HG03439 (cell line): ENCODE measurements at regions not wholly inside any gene's neighbourhood (a gene's known extent, or its start where the extent isn't known, plus 50 kb on each side); places are given as distances from the start of the nearest gene placed in this dataset.
"Not testable (repeated sequence)": the region's sequence is repeated elsewhere in the genome, so short reads cannot be mapped to it uniquely, and the experiment has no call there.

ENCODE experiments used
- ATAC-seq: cut with Tn5 transposase; IDR thresholded peaks from one replicate; pipeline ENCODE4 v1.9.1; 2021; ENCODE audit warnings: mild to moderate bottlenecking, moderate library complexity; ENCODE audit not compliant: unreplicated experiment

DNA sequence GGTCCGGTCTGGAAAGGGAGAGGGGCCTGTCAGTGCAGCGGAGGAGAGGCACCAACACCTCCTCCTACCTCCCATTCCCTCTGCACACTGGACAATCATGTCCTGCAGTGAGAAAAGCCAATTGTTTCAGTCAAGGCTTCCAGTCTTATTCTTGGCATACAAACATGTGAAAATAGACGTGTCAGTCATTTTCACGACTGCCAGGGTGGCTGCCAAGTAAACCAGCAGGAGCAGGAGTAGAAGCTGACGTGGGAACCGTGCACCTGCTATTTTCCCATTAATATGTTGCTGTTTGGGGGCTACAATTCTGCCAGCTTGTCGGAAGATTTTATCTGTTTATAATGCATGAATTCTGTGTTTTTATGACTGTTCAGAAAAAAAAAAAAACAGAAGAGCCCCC is 202.3 kb downstream of the SPP2 start:
- ATAC-seq: no peak

DNA sequence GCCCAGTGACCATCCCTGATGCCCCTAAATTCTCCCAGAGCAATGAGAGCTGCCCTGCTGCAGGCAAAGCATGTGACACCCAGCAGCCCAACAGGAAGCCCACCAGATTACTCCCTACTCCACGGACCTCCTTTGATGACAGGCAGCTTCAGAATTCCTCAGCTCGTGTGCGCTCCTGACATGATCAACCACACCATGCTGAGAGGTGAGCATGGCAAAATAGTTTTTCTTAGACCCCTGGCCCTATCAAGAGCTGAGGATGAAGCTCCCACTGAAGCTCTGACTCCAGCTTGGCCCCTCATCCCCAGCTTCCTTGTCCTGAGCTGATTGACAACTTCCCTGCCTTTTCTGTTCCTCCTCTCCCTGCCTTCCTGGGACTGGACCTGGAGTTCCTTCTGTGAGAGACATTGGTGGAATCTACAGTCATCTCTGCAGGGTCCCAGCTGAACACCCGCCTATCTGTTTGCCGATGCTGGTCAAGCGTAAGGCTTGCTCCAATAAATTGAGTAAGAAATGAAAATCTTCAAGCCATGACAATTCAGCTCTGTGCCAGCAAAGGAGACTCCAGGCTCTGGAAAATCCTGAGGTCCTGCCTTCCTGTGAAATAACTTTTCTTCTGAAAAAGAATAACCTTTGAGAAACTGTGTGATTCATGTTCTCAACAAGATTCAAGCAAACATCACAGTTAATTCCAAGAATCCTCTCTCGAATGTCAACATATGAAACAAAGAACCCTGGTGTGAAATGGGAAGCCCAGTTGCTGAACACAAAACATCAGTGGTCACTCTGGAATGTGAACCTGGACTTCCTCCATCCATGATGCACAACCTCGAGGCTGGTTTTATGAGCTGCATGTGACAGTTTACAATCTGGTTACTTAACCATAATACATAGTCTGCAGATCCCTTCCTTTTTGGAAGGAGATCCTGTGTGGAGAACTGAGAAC is 201.1 kb downstream of the SPP2 start:
- no peak for ATAC-seq

DNA sequence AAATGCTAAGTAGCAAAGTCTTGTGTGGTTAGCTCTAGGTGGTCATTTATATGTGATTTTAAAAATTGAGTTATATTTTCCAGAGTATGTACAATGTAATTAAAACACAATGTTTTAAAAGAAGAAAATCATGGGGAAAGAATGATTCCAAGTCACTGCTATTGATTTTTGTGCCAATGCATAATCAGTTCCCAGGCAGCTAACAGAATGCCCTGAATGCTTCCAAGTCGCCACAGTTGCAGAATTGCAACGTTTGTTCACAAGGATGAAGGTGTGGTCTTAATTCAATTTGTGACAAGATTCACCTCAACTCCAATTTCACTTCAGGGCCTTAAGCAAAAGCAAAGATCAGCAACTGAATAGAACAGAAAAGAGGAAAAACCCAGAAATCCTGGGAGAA is 200.4 kb downstream of the SPP2 start:
- no peak for ATAC-seq

DNA sequence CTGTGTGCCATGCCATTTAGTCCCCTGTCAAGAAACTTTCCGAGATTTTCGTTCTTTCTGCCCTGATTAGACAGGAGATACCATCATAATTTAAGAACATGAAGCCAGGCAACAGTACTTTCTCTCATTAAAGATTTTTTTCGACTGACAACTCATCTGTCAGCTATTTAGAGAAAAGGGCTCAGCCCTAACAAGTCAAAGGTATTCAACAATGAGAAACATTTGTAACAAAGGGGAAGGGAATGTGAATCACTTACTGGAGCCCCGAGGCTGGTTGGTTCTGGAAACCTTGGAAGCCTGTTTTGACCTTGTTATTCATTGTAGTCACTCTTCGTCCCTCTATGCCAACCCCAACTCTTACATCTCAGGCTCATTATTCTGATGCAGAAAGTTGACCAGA is 199.4 kb downstream of the SPP2 start:
- no peak for ATAC-seq

DNA sequence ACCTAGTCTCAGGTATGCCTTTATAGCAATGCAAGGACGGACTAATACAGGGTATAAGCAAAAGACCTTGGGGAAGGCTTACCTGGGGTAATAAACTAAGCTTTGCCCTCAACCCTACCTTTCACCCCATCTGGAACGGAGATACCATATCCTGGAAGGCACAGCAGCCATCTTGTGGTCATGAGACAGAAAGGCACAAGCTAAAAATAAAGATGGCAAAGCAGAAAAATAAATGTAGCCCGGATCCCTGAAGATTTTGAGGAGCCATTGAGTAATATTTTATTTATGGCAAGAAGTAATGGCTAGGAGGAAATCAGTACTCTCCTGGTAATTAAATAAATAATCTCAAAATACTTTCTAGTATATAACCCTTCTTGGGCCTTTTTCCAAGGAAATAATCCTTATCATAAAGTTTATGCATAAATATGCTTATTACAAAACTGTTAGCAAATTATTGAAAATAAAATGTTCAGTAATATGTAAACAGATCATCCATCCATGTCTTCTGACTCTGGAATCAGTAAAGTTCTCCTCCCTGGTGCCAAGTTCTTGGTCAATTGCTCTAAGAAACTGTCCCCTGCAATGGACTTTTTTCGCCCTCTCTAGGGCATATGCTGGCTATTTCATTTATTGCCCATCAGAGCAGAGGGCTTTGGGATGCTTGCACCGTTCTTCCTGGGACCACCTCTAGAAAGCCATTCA is 198.7 kb downstream of the SPP2 start:
- no peak for ATAC-seq

DNA sequence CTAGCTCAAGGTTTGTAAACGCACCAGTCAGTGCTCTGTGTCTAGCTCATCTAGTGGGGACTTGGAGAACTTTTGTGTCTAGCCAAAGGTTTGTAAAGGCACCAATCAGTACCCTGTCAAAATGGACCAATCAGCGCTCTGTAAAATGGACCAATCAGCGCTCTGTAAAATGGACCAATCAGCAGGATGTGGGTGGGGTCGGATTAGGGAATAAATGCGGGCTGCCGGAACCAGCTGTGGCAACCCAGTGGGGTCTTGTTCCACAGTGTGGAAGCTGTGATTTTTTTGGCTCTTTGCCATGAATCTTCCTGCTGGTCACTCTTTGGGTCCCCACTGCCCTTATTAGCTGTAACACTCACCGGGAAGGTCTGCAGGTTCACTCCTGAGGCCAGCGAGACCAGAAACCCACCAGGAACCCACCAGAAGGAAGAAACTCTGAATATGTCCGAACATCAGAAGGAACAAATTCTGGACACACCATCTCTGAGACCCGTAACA is 197.8 kb downstream of the SPP2 start:
- not testable (repeated sequence) for ATAC-seq

DNA sequence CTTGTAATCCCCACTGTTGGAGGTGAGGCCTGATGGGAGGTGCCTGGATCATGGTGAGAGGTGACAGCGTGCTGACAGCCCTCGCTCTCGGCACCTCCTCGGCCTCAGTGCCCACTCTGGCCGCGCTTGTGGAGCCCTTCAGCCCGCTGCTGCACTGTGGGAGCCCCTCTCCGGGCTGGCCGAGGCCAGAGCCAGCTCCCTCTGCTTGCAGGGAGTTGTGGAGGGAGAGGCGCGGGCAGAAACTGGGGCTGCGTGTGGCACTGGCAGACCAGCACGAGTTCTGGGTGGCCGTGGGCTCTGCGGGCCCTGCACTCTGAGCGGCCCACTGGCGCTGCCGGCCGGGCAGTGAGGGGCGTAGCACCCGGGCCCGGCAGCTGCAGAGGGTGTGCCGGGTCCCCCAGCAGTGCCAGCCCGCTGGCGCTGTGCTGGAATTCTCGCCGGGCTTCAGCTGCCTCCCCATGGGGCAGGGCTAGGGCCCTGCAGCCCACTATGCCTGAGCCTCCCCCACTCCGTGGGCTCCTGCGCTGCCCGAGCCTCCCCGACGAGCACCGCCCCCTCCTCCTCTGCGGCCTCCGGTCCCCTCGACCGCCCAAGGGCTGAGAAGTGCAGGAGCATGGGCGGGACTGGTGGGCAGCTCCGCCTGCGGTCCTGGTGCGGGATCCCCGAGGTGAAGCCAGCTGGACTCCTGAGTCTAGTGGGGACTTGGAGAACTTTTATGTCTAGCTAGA is 197.1 kb downstream of the SPP2 start:
- no peak for ATAC-seq

DNA sequence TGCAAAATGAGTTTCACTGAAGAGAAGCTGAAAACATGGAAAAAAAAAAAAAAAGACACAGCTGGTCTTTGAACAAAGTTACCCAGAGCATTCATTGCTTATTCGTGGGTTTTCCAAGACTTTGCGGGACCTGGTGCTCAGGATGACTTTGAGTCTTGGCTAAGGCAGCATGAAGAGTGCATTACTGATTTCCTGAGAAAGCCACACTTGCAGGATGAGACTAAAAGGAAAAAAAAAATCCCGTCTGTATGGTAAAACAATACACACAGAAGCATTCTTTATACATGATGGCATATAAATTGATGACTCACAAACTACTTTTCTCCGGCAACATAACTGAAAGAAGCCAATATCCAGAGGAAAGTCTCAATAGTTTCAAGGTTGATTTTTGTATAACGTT is 195.4 kb downstream of the SPP2 start:
- ATAC-seq: no peak

DNA sequence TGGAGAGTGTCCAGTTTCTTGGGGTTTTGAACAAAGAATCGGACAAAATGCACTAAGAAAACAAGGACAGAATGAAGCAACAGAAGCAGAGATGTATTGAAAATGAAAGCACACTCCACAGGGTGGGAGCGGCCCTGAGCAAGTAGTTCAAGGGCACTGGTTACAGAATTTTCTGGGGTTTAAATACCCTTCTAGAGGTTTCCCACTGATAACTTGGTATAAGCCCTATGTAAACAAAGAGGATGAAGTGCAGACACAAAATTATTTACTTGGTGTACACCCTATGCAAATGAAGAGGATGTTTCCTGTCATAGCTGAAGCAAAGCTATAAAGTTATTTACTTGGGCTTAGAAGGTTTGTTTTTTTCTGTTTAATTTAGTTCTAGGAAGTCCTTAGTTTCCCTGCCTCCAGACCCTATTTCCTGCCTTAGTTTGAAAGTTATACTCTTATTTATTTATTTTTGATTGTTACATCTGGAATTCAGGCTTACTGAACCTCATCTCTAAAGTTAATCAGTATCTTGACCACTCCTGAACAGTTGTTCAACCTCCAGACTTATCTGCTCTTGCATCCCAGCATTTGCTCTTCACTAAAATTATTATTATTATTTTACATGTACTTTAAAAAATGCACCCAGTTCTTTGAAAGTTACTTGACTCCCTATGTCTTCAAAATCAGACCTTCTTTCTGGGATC is 193.5 kb downstream of the SPP2 start:
- ATAC-seq: no peak

DNA sequence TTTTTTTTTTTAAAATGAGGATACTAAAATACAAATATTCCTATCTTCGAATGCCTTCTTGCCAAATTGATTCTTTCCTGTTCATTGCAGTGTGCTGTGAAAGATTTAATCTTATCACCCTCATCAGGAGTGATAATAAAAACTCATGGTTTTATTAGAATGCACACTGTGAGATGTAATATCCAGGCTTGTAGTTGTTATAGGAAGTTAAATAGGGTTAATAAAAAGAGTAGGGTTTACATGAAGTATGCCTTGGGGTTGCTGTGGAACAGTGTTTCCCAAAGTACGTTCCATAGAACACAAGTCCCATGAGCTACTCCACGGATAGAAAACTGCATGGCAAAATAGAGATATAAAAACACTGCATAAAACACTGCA is 191.9 kb downstream of the SPP2 start:
- no peak for ATAC-seq

DNA sequence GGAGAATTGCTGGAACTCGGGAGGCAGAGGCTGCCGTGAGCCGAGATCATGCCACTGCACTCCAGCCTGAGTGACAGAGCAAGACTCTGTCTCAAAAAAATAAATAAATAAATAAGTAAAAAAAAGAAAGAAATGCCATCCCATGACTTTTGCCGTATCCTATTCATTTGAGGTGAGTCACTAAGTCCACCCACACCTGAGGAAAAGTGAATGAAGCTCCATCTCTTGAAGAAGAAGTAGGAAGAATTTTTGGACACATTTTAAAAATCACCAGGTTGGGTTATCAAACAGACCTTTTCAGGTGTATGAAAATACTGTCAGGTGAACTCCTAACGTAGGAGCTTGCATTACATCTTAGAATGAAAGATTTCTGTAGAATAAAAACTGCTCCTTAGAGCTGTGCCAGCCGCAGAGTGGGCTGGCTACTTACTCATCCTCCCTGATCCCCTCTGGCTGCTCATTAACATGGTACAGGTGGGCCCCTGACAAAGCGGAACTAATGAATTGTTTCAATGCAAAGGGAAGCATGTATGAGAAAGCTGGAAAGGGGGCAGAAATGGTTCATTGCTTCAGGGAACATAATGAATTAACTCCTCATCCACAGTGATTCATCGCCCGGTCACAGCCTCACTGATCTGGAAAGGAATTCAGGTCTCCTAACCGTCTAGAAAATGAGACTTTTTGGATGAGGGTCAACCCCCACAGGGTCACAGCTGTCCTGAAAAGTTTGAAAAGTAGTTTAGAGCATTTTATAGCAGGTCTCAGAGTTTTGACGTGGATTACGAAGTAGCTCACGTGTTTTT is 191.4 kb downstream of the SPP2 start:
- no peak for ATAC-seq

DNA sequence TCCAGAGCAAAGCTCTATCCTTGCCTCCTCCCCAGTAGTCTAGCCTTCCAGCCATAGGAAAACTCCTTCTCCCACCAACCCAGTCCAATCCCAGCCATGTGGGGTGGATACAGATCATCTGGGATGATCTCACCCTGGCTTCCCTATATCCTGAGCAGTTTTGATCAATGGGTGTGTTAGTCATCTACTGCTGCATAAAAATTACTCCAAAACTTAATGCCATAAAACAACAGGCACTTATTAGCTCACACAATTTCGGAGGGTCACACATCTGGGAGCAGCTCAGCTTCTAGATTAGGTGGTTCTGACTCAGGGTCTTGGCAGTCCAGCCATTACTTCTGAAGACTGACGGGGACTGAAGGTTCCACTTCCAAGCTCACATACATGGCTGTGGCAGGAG is 190.4 kb downstream of the SPP2 start:
- ATAC-seq: no peak

DNA sequence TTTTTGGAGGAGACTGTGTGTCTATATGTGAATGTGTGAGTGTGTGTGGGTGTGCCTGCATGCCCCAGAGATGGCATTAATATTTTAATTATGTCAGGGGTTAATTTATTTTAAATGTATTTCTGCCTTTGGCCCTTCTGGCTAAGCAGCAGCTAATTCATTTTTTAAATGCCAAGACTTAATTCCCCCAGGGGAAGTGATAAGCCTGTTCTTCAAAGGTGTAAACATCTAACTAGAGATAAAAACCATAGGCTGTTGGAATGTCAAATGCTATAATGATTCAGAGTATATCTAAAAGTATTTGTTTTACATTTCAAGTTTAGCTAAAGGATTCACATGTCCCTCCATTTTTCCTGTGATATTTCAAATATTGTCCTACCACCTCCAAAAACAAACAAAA is 184.7 kb downstream of the SPP2 start:
- no peak for ATAC-seq

DNA sequence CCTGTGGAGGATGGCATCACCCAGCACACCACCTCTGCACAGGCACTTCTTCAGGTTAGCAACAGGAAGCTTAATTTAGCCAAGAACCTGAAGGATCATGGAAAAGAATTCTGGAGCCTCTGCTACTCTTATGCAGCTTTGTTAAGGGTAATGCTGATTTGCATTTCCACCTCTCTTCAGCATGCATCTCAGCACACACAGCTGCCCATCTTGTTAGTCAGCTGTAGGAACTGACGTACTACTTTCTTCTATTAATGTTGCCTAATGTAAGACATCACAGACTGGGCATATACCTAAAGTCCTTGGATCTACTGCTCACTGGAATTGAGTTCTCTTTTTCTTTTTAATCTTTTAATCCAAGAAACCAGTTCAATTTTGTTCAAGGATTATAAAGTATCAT is 181.0 kb downstream of the SPP2 start:
- no peak for ATAC-seq

DNA sequence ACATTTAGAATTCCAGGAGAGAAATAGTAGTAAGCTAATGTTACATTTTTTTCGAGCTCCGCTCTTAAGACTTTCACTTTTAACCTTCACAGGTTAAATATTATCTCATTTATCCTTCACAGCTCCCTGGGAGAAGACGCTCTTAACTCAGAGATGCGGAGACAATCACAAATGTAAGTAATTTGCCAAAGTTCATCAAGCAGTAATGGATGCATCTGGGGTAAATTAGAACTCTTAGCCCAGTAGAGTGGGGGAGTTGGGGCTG is 168.5 kb downstream of the SPP2 start:
- ATAC-seq: no peak

DNA sequence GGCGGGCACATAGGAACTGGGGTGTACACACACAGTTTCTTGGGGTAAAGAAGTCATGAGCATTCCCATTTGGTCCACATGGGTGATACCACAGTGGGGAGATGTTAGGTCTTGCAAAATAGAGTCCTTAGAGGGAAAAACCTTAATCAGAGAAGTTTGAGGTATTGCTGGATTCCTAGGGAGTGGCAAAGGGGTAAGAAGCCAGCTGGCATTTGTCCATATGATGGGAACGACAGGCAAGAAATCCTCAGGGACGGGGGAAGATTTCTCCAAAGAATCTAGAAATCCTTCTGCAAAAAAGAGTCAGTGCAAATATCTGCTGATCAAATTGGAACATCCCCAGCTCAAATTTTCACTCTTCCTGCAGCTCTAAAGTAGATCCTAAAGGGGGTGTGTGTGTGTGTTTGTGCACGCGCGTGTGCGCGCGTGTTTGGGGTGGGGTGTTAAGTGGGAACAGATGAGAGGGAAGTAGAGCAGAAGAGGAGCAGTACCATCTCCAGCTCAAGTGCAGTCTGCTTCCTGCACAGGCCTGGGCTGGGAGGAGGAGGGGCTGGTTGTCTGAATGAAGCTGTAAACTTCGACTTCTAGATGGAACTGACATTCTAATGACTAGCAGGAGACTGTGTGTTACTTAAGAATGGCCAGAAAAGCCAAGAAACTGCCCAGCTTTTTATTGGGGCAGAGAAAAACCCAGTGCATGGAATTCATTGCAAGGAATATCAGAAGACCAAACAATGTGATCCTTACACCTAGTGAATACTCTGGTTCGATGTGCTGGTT is 168.0 kb downstream of the SPP2 start:
- ATAC-seq: no peak

DNA sequence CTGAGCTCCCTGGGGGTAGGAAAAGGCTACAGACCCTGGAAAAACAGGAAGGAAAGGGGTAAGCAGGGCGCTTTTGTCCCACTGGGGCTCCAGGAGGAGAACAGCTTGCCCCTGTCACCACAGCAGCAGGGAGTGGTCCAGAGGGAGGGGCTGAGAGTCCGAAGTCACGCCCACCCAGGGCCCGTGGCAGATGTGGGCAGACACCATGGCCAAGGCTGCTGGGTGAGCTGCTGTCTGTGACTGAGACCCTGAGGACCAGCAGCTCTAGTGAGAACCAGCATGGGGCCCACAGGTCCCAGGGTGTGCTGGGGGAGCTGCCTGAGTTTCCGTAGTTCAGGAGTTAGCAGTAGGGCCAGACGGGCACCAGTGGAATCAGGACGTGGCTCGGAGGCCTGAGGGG is 162.0 kb downstream of the SPP2 start:
- ATAC-seq: no peak

DNA sequence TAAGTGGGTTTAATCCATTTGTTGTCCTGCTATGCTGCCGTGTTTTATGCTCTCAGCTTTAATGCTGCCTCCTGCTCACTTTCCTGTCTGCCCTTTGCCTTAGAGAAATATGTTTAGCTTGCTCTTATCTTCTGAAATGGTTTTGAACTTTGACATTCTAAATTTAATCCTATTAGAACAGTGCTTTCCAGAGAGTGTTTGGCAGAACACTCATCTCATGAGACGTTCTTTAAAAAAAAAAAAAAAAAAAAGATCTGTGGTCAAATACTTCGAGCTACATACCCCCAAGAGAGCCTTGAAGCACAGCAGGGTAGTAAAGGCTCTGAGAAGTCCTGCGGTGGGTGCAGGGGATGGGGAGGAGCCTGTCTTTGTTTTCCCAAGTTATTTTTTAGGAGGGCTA is 161.3 kb downstream of the SPP2 start:
- ATAC-seq: no peak

DNA sequence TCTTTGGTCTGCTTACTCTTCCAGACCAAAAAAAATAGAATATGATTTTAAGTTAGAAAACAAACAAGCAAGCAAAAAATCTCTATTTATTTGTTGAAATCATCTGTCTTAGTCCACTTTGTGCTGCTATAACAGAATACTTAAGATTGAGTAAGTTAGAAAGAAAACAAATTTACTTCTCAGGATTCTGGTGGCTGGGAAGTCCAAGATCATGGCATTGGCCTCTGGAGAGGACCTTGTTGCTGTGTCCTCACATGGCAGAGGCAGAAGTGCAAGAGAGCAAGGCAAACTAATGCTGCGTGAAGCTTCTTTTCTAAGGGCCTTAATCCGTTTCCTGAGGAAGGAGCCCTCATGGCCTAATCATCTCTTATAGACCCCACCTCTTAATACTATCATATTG is 156.2 kb downstream of the SPP2 start:
- ATAC-seq: no peak

DNA sequence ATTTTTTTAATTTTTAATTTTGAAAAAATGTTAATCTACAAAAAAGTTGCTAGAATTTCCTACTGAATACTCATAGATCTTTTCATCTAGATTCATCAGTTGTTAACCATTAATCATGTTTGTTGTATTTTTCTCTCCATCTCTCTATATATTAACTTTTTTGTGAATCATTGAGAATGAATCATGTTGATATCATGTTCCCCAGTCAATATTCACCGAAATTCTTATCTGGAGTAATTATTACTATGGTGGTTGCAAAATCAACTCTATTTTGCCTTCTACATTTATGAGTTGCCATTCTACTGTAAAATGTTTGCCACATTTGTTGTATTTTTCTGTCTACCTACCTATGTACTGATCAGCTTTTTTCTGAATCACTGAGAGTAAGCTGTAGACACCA is 154.0 kb downstream of the SPP2 start:
- no peak for ATAC-seq
